ENCODE measurements at regions not wholly inside any gene's neighbourhood (a gene's known extent, or its start where the extent isn't known, plus 50 kb on each side); places are given as distances from the start of the nearest gene placed in this dataset.

DNA sequence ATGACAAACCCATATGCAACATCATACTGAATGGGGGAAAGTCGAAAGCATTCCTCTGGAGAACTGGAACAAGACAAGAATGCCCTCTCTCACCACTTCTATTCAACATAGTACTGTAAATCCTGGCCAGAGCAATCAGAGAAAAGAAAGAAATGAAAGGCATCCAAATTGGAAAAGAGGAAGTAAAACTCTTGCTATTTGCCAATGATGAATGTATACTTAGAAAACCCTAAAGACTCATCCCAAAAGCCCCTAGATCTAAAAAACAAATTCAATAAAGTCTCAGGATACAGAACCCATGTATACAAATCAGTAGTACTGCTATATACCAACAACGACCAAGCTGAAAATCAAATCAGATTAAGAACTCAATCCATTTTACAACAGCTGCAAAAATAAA, 66.9 kb downstream of the SPATA31C2 start:
- TF ChIP-seq, protein P1, sequence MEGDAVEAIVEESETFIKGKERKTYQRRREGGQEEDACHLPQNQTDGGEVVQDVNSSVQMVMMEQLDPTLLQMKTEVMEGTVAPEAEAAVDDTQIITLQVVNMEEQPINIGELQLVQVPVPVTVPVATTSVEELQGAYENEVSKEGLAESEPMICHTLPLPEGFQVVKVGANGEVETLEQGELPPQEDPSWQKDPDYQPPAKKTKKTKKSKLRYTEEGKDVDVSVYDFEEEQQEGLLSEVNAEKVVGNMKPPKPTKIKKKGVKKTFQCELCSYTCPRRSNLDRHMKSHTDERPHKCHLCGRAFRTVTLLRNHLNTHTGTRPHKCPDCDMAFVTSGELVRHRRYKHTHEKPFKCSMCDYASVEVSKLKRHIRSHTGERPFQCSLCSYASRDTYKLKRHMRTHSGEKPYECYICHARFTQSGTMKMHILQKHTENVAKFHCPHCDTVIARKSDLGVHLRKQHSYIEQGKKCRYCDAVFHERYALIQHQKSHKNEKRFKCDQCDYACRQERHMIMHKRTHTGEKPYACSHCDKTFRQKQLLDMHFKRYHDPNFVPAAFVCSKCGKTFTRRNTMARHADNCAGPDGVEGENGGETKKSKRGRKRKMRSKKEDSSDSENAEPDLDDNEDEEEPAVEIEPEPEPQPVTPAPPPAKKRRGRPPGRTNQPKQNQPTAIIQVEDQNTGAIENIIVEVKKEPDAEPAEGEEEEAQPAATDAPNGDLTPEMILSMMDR (IDR thresholded peaks at IDR 0.05; ENCODE audit: borderline replicate concordance, control extremely low read depth, extremely low read depth, insufficient read depth, missing control alignments): no peak
- no peak for DNase-seq (ENCODE audit: low spot score)
- in situ Hi-C loops (cut with MboI; ENCODE audit: low sequenced_read_pairs, unreplicated experiment): no loop called here

DNA sequence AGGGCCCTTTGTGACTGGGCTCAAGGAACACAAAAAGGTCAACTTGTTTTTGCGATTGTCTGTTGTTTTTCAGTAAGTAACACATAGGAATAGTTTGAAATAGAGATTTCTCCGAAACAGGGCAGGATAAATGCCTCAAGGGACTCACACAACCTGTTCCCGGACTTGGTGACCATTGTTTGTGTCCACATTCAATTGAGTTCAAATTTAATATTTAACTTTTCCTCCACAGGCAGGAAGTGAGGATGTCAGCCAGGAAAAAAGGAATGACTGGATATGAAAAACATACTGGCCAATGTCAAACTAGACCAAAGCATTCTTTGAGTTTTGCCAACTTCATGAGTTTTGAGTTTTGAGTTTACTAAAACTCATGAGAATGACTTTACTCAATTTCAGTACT, 72.7 kb downstream of the SPATA31C2 start:
- TF ChIP-seq, protein P1 (IDR thresholded peaks at IDR 0.05; ENCODE audit: borderline replicate concordance, control extremely low read depth, extremely low read depth, insufficient read depth, missing control alignments): no peak
- in situ Hi-C loops (cut with MboI; ENCODE audit: low sequenced_read_pairs, unreplicated experiment): no loop called here
- no peak for DNase-seq (ENCODE audit: low spot score)

DNA sequence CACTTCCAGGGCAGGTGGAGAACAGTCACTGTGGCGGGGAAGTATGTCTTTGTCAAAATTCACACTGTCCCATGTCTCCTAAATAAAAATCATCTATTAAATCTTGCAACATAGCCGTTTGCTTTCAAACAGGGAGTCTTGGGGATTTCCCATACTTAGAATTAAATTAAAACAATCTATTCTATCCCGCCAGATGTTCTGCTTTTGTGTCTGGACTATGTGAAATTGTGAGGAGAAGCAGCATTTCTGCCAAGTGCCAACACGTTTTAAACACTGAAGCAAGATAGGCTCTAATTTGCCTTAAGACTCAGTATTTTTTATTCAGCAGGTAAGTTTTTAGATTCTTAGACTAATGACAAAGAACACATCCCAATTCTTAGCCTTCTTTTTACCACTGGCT, 73.7 kb downstream of the SPATA31C2 start:
- no peak for DNase-seq (ENCODE audit: low spot score)
- in situ Hi-C loops (cut with MboI; ENCODE audit: low sequenced_read_pairs, unreplicated experiment): no loop called here

DNA sequence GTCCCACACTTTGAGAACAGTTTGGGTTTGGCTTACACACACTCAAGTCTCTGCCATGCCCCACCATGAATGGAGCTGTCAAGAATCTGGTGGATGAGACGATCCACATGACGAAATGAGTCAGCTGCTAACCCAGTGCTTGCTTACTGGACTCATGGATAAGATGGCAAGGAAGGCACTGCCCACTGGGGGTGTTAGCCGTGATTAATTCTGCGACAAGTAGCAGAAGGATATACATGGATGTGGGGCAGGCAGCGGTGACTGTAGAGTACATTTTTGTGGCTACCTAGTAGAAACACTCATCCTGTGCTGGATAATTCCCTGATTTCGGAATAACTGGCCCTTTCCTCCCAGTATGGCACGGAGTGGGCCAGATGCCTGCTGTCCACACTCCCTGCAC, 77.5 kb downstream of the SPATA31C2 start:
- TF ChIP-seq, protein P1 (IDR thresholded peaks at IDR 0.05; ENCODE audit: borderline replicate concordance, control extremely low read depth, extremely low read depth, insufficient read depth, missing control alignments): no peak
- in situ Hi-C loops (cut with MboI; ENCODE audit: low sequenced_read_pairs, unreplicated experiment): no loop called here
- DNase-seq (ENCODE audit: low spot score): no peak

More for the DNA sequence above, 73.7 kb downstream of the SPATA31C2 start:
- TF ChIP-seq, protein P1 (IDR thresholded peaks at IDR 0.05; ENCODE audit: borderline replicate concordance, control extremely low read depth, extremely low read depth, insufficient read depth, missing control alignments): no peak

DNA sequence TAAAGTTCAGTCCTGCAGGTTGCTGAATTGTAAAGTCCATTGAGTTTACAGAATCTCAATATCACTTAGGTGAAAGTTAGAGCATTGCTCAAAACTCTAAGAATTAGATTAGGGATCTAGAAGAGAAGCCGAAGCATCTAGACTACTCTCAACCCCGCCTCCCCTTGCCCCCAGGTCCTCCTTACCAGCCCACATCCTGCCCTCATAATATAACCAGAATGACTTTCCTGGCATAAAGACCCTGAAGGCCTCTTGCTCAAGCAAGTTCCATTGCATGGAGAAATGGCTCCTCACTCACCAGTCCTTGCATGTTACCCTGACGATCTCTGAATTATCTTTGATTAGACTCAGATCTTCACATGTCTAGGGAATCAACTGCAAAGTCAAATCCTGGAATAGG, 78.8 kb downstream of the SPATA31C2 start:
- TF ChIP-seq, protein P1 (IDR thresholded peaks at IDR 0.05; ENCODE audit: borderline replicate concordance, control extremely low read depth, extremely low read depth, insufficient read depth, missing control alignments): no peak
- DNase-seq (ENCODE audit: low spot score): no peak
- in situ Hi-C loops (cut with MboI; ENCODE audit: low sequenced_read_pairs, unreplicated experiment): no loop called here

DNA sequence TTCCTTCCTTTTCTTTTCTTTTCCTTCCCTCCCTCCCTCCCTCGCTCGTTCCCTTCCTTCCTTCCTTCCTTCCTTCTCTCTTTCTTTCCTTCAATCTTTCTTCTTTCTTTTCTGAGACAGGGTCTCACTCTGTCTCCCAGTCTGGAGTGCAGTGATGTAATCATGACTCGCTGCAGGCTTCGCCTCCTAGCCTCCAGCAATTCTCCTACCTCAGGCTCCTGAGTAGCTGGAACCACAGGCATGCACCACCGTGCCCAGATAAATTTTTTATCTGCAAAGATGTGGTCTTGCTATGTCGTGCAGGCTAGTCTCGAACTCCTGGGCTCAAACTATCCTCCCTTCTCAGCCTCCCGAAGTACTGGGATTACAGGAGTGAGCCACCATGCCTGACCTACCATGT, 81.4 kb downstream of the SPATA31C2 start:
- DNase-seq (ENCODE audit: low spot score): no peak
- in situ Hi-C loops (cut with MboI; ENCODE audit: low sequenced_read_pairs, unreplicated experiment): no loop called here
- TF ChIP-seq, protein P1 (IDR thresholded peaks at IDR 0.05; ENCODE audit: borderline replicate concordance, control extremely low read depth, extremely low read depth, insufficient read depth, missing control alignments): no peak
